MM.1S (cell line): ENCODE measurements at regions not wholly inside any gene's neighbourhood (a gene's known extent, or its start where the extent isn't known, plus 50 kb on each side); places are given as distances from the start of the nearest gene placed in this dataset.

Source experiments
- DNase-seq: peaks from one replicate; pipeline ENCODE4 v3.0.0-alpha.2; 2015
- H2AFZ ChIP-seq: fragments of 300-600 bp; sonication (generic); 2 replicates; pipeline ENCODE4 v1.6.0; 2016; ENCODE audit warnings: antibody characterized with exemption, low read length
- H3F3A ChIP-seq: fragments of 300-600 bp; sonication (generic); 2 replicates; pipeline ENCODE4 v1.6.1; 2016; ENCODE audit warnings: mild to moderate bottlenecking, antibody characterized with exemption, low read length, moderate library complexity, mixed read lengths; ENCODE audit not compliant: insufficient read depth
- H3K27ac ChIP-seq: fragments of 300-600 bp; sonication (generic); 2 replicates; pipeline ENCODE4 v1.5.1; 2016; ENCODE audit warnings: mild to moderate bottlenecking, low read length
- H3K27me3 ChIP-seq: fragments of 300-600 bp; sonication (generic); replicated peaks from 2 replicates; pipeline ENCODE4 v1.6.0; 2016; ENCODE audit warnings: low read length; ENCODE audit not compliant: insufficient read depth
- H3K36me3 ChIP-seq: fragments of 300-600 bp; sonication (generic); replicated peaks from 2 replicates; pipeline ENCODE4 v1.6.1; 2016; ENCODE audit warnings: mild to moderate bottlenecking, low read length, mixed read lengths; ENCODE audit not compliant: insufficient read depth
- H3K4me1 ChIP-seq: fragments of 300-600 bp; sonication (generic); 2 replicates; pipeline ENCODE4 v1.6.1; 2016; ENCODE audit warnings: low read length, mixed read lengths
- H3K4me2 ChIP-seq: fragments of 300-600 bp; sonication (generic); 2 replicates; pipeline ENCODE4 v1.6.0; 2016; ENCODE audit warnings: low read depth, low read length
- H3K4me3 ChIP-seq: fragments of 300-600 bp; sonication (generic); 2 replicates; pipeline ENCODE4 v1.5.1; 2016; ENCODE audit warnings: low read length, mixed read lengths
- H3K79me2 ChIP-seq: fragments of 300-600 bp; sonication (generic); 2 replicates; pipeline ENCODE4 v1.6.1; 2016; ENCODE audit warnings: mixed run types, low read length, mixed read lengths
- H3K9ac ChIP-seq: fragments of 300-600 bp; sonication (generic); 2 replicates; pipeline ENCODE4 v1.6.1; 2016; ENCODE audit warnings: low read length, mixed read lengths
- H3K9me2 ChIP-seq: fragments of 300-600 bp; sonication (generic); replicated peaks from 2 replicates; pipeline ENCODE4 v1.6.1; 2016; ENCODE audit warnings: mild to moderate bottlenecking, low read length, mixed read lengths; ENCODE audit not compliant: insufficient read depth
- H3K9me3 ChIP-seq: fragments of 300-600 bp; sonication (generic); replicated peaks from 2 replicates; pipeline ENCODE4 v1.6.1; 2016; ENCODE audit warnings: mild to moderate bottlenecking, low read length, mixed read lengths; ENCODE audit not compliant: insufficient read depth
- H4K20me1 ChIP-seq: fragments of 300-600 bp; sonication (generic); 2 replicates; pipeline ENCODE4 v1.6.1; 2016; ENCODE audit warnings: mild to moderate bottlenecking, low read length, moderate library complexity, mixed read lengths; ENCODE audit not compliant: insufficient read depth
- CTCF ChIP-seq: fragments of 300-600 bp; sonication (generic); IDR thresholded peaks from 2 replicates; pipeline ENCODE4 v1.5.1; 2016; ENCODE audit warnings: antibody characterized with exemption, low read length, mixed read lengths
- EZH2 ChIP-seq: fragments of 300-600 bp; sonication (generic); optimal IDR thresholded peaks from 2 replicates; pipeline ENCODE3; 2017; ENCODE audit warnings: low read depth, mild to moderate bottlenecking, antibody characterized with exemption, low read length, mixed read lengths
- EZH2phosphoT487 ChIP-seq: fragments of 300-600 bp; sonication (generic); IDR thresholded peaks from 2 replicates; pipeline ENCODE4 v1.6.1; 2018; ENCODE audit warnings: antibody characterized with exemption, low read length

GRCh38 chr3:181549266-181549665 is 162.5 kb upstream of the SOX2 start:
- no peak for TF ChIP-seq CTCF
- TF ChIP-seq EZH2: no peak
- no peak for TF ChIP-seq EZH2phosphoT487
- no peaks in the 10 kb centered on the region for H3K36me3 ChIP-seq
- H3K27me3 ChIP-seq: no peaks in the 10 kb centered on the region
- no peak overlapping the region for H3K4me2 ChIP-seq
- H3K9me3 ChIP-seq: no peaks in the 10 kb centered on the region
- no peaks in the 10 kb centered on the region for H3F3A ChIP-seq
- H4K20me1 ChIP-seq: no peaks in the 10 kb centered on the region
- no peaks in the 10 kb centered on the region for H3K79me2 ChIP-seq
- H3K27ac ChIP-seq: no peak overlapping the region
- H3K9me2 ChIP-seq: no peaks in the 10 kb centered on the region
- H3K4me3 ChIP-seq: no peak overlapping the region
- H3K9ac ChIP-seq: no peak overlapping the region
- DNase-seq: no peak
- H2AFZ ChIP-seq: no peak overlapping the region
- no peaks in the 10 kb centered on the region for H3K4me1 ChIP-seq

- Histone ChIP-seq H3K4me3 (no peak overlapping the region), H3K9me3 (no peaks in the 10 kb centered on the region), H3F3A (no peaks in the 10 kb centered on the region), H3K9me2 (no peaks in the 10 kb centered on the region), H3K4me2 (no peak overlapping the region), H3K79me2 (no peaks in the 10 kb centered on the region), H2AFZ (no peak overlapping the region), H3K9ac (no peak overlapping the region), H3K27ac (no peak overlapping the region), H3K4me1 (no peaks in the 10 kb centered on the region), H3K36me3 (no peaks in the 10 kb centered on the region), H4K20me1 (no peaks in the 10 kb centered on the region), H3K27me3 (no peaks in the 10 kb centered on the region)
- TF ChIP-seq CTCF: no peak
- no peak for TF ChIP-seq EZH2phosphoT487
- no peak for TF ChIP-seq EZH2
- DNase-seq: no peak
Observed at GRCh38 chr3:181541414-181541813, 170.3 kb upstream of the SOX2 start.

GRCh38 chr3:181534781-181535221 is 176.9 kb upstream of the SOX2 start:
- no peaks in the 10 kb centered on the region for H3K36me3 ChIP-seq
- no peak overlapping the region for H3K4me2 ChIP-seq
- no peaks in the 10 kb centered on the region for H3K27me3 ChIP-seq
- H4K20me1 ChIP-seq: no peaks in the 10 kb centered on the region
- no peak overlapping the region for H3K4me3 ChIP-seq
- no peak for DNase-seq
- no peak overlapping the region for H2AFZ ChIP-seq
- H3F3A ChIP-seq: no peaks in the 10 kb centered on the region
- no peaks in the 10 kb centered on the region for H3K79me2 ChIP-seq
- H3K27ac ChIP-seq: no peak overlapping the region
- H3K9ac ChIP-seq: no peak overlapping the region
- no peak for TF ChIP-seq EZH2phosphoT487
- TF ChIP-seq EZH2: no peak
- TF ChIP-seq CTCF: no peak
- H3K4me1 ChIP-seq: no peaks in the 10 kb centered on the region
- no peaks in the 10 kb centered on the region for H3K9me3 ChIP-seq
- H3K9me2 ChIP-seq: no peaks in the 10 kb centered on the region
